ENCODE measurements at regions not wholly inside any gene's neighbourhood (a gene's known extent, or its start where the extent isn't known, plus 50 kb on each side); places are given as distances from the start of the nearest gene placed in this dataset.

- H3K27ac ChIP-seq, result no peak overlapping the region
- H3K4me1 ChIP-seq, result no peaks in the 10 kb centered on the region
- H3K4me3 ChIP-seq, result no peak overlapping the region
- H3K27me3 ChIP-seq, result peaks cover 0 to 4% of the 10 kb centered on the region in 2 donors
- no peaks in the 10 kb centered on the region for H3K9me3 ChIP-seq
- no peak for DNase-seq
- H3K36me3 ChIP-seq, result no peaks in the 10 kb centered on the region
- intact Hi-C loops (cut with DNase I; ENCODE audit: low total_unique reads), result no loop called here
- TF ChIP-seq, protein P1, sequence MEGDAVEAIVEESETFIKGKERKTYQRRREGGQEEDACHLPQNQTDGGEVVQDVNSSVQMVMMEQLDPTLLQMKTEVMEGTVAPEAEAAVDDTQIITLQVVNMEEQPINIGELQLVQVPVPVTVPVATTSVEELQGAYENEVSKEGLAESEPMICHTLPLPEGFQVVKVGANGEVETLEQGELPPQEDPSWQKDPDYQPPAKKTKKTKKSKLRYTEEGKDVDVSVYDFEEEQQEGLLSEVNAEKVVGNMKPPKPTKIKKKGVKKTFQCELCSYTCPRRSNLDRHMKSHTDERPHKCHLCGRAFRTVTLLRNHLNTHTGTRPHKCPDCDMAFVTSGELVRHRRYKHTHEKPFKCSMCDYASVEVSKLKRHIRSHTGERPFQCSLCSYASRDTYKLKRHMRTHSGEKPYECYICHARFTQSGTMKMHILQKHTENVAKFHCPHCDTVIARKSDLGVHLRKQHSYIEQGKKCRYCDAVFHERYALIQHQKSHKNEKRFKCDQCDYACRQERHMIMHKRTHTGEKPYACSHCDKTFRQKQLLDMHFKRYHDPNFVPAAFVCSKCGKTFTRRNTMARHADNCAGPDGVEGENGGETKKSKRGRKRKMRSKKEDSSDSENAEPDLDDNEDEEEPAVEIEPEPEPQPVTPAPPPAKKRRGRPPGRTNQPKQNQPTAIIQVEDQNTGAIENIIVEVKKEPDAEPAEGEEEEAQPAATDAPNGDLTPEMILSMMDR (IDR thresholded peaks at IDR 0.05), result no peak
Measured at GRCh38 chr15:26129852-26130251, 266.7 kb upstream of the ATP10A start.

- intact Hi-C loops (cut with DNase I; ENCODE audit: low total_unique reads), result no loop called here
- Histone ChIP-seq H3K4me3 (no peak overlapping the region), H3K27ac (no peak overlapping the region), H3K36me3 (no peaks in the 10 kb centered on the region), H3K9me3 (no peaks in the 10 kb centered on the region), H3K4me1 (no peaks in the 10 kb centered on the region), H3K27me3 (peaks cover 0 to 4% of the 10 kb centered on the region in 2 donors)
- no peak for DNase-seq
- TF ChIP-seq, protein P1 (IDR thresholded peaks at IDR 0.05), result no peak
Measured at GRCh38 chr15:26128611-26129140, 265.5 kb upstream of the ATP10A start.

DNA sequence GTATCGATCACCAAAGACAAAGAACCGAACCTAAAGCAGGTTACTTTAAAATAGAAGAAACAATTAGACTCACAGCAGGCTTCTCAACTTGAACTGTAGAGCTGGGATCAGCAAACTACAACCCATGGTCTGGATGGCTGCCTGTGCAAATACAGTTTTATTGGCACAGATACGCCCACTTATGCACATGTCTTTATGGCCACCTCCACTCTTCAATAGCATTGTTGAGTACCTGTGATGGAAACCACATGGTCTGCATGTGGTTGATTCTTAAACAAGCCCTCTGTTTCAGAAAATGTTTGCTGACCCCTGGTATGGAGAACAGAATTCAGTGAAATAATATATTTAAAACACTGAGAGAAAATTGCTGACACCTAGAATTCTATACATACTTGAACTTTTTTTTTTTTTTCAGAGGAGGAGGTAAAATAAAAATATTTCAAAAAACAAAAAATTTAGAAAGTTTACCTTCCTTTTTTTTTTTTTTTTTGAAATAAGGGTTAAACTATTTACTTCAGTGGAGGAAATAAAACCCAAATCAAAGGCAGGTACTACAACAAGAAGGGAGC lies 263.8 kb upstream of the ATP10A start:
- H3K4me3 ChIP-seq, result no peak overlapping the region
- no peak for DNase-seq

GRCh38 chr15:26126070-26126469 lies 262.9 kb upstream of the ATP10A start:
- H3K27me3 ChIP-seq, result peaks cover 0 to 4% of the 10 kb centered on the region in 2 donors
- no peak overlapping the region for H3K27ac ChIP-seq
- no peak for DNase-seq
- TF ChIP-seq, protein P1 (IDR thresholded peaks at IDR 0.05), result no peak
- H3K4me3 ChIP-seq, result no peak overlapping the region
- no peaks in the 10 kb centered on the region for H3K9me3 ChIP-seq
- H3K36me3 ChIP-seq, result no peaks in the 10 kb centered on the region
- H3K4me1 ChIP-seq, result no peaks in the 10 kb centered on the region
- intact Hi-C loops (cut with DNase I; ENCODE audit: low total_unique reads), result no loop called here

More for the DNA sequence above, 263.8 kb upstream of the ATP10A start:
- TF ChIP-seq, protein P1 (IDR thresholded peaks at IDR 0.05), result no peak
- no peaks in the 10 kb centered on the region for H3K36me3 ChIP-seq
- H3K4me1 ChIP-seq, result no peaks in the 10 kb centered on the region
- H3K27ac ChIP-seq, result no peak overlapping the region
- intact Hi-C loops (cut with DNase I; ENCODE audit: low total_unique reads), result no loop called here
- peaks cover 0 to 4% of the 10 kb centered on the region in 2 donors for H3K27me3 ChIP-seq
- H3K9me3 ChIP-seq, result no peaks in the 10 kb centered on the region

GRCh38 chr15:26125664-26126063 lies 262.5 kb upstream of the ATP10A start:
- H3K4me3 ChIP-seq, result no peak overlapping the region

More at GRCh38 chr15:26125664-26126063, 262.5 kb upstream of the ATP10A start:
- Histone ChIP-seq H3K27ac (no peak overlapping the region), H3K4me1 (no peaks in the 10 kb centered on the region), H3K9me3 (no peaks in the 10 kb centered on the region), H3K27me3 (peaks cover 0 to 4% of the 10 kb centered on the region in 2 donors), H3K36me3 (no peaks in the 10 kb centered on the region)
- TF ChIP-seq, protein P1 (IDR thresholded peaks at IDR 0.05), result no peak
- no peak for DNase-seq
- intact Hi-C loops (cut with DNase I; ENCODE audit: low total_unique reads), result no loop called here
